ENCODE measurements at regions not wholly inside any gene's neighbourhood (a gene's known extent, or its start where the extent isn't known, plus 50 kb on each side); places are given as distances from the start of the nearest gene placed in this dataset.

- no peak for TF ChIP-seq EZH2 (IDR thresholded peaks at IDR 0.05; ENCODE audit: insufficient read depth, poor library complexity, severe bottlenecking)
- no peak for TF ChIP-seq EZH2phosphoT487 (IDR thresholded peaks at IDR 0.05; ENCODE audit: insufficient read depth, low read depth)
These were observed 66.2 kb upstream of the XCR1 start for GRCh38 chr3:46093327-46093942.
